ENCODE measurements at regions not wholly inside any gene's neighbourhood (a gene's known extent, or its start where the extent isn't known, plus 50 kb on each side); places are given as distances from the start of the nearest gene placed in this dataset.

DNA sequence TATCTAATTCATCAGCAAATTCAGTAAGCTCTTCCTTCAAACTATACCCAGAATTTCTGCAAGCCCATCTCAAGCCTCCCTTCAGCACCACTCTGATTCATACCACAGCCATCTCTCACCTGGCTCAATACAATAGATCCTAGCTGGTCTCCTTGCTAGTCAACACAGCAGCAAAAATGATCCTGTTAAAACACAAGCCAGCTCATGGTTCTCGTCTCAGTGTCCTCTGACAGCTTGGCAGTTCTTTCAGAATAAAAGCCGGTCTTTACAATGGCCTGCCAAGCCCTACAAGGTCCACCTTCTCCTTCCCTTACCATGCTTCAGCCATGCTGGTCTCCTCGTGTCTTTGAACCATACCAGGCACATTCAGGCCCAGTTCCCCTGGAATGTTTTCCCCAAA lies 296.9 kb upstream of the RND3 start:
- ATAC-seq (no peak), DNase-seq (no peak)
- Histone ChIP-seq H3K36me3 (no peaks in the 10 kb centered on the region), H3K27ac (no peak overlapping the region), H3K27me3 (no peaks in the 10 kb centered on the region), H3K4me3 (no peak overlapping the region), H3K4me1 (peaks cover 0 to 30% (median 4%) of the 10 kb centered on the region in 9 donors), H3K9me3 (no peaks in the 10 kb centered on the region)
- no peak for TF ChIP-seq CTCF (IDR thresholded peaks at IDR 0.05)
- intact Hi-C loops (cut with DNase I): no loop called here
- WGBS, 2 donors: 66 to 70% methylated on average over 3 of the region's 3 CpGs

- Histone ChIP-seq H3K4me1 (peaks cover 0 to 30% (median 5%) of the 10 kb centered on the region in 9 donors), H3K27ac (no peak overlapping the region), H3K36me3 (no peaks in the 10 kb centered on the region), H3K9me3 (no peaks in the 10 kb centered on the region), H3K4me3 (no peak overlapping the region), H3K27me3 (no peaks in the 10 kb centered on the region)
- intact Hi-C loops (cut with DNase I): no loop called here
- TF ChIP-seq CTCF (IDR thresholded peaks at IDR 0.05): no peak
- 90 to 96% methylated on average over 4 of the region's 4 CpGs for WGBS, 2 donors
- ATAC-seq: no peak
- no peak for DNase-seq
Measured at GRCh38 chr2:150783896-150784295, 296.4 kb upstream of the RND3 start.

- H3K27ac ChIP-seq: no peak overlapping the region
- H3K36me3 ChIP-seq: no peaks in the 10 kb centered on the region
- H3K4me1 ChIP-seq: peaks cover 0 to 31% (median 11%) of the 10 kb centered on the region in 9 donors
- no peaks in the 10 kb centered on the region for H3K9me3 ChIP-seq
- WGBS, 2 donors: 57 to 62% methylated on average over 3 of the region's 3 CpGs
- no peak for ATAC-seq
- intact Hi-C loops (cut with DNase I): no loop called here
- TF ChIP-seq CTCF (IDR thresholded peaks at IDR 0.05): no peak
- no peak for DNase-seq
- no peaks in the 10 kb centered on the region for H3K27me3 ChIP-seq
- no peak overlapping the region for H3K4me3 ChIP-seq
Measured at GRCh38 chr2:150783015-150783414, 295.5 kb upstream of the RND3 start.

DNA sequence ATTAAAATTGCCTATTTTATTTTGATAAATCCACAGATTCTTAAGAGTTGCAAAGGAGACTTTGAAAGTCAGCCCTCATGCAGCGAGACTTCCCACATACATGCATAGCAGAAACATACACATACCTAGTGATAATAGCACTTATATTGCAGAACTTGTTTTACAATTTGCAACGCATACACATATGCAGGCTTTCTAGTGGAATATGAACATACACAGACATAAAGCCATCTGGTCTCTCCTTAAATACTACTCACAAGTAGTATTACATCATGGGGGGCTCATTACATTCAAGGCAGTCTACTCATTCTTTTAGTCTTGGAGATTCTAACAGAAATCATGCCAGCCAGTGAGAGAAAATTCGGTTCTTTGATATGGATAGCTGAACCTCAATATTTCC lies 295.1 kb upstream of the RND3 start:
- Histone ChIP-seq H3K36me3 (no peaks in the 10 kb centered on the region), H3K9me3 (no peaks in the 10 kb centered on the region), H3K4me1 (peaks cover 0 to 28% (median 11%) of the 10 kb centered on the region in 9 donors), H3K4me3 (no peak overlapping the region), H3K27ac (no peak overlapping the region), H3K27me3 (no peaks in the 10 kb centered on the region)
- DNase-seq: no peak
- intact Hi-C loops (cut with DNase I): no loop called here
- TF ChIP-seq CTCF (IDR thresholded peaks at IDR 0.05): no peak
- no peak for ATAC-seq
- 92 to 93% methylated on average over 3 of the region's 3 CpGs for WGBS, 2 donors

- ATAC-seq (no peak), DNase-seq (no peak)
- Histone ChIP-seq H3K27ac (no peak overlapping the region), H3K27me3 (no peaks in the 10 kb centered on the region), H3K4me3 (no peak overlapping the region), H3K9me3 (no peaks in the 10 kb centered on the region), H3K36me3 (no peaks in the 10 kb centered on the region), H3K4me1 (peaks cover 0 to 18% (median 11%) of the 10 kb centered on the region in 9 donors)
- WGBS, 2 donors: 85 to 87% methylated on average over 7 of the region's 7 CpGs
- intact Hi-C loops (cut with DNase I): no loop called here
- no peak for TF ChIP-seq CTCF (IDR thresholded peaks at IDR 0.05)
Measured at GRCh38 chr2:150781142-150781541, 293.7 kb upstream of the RND3 start.

Measured in heart right ventricle (tissue), 16 donors.